Right lobe of liver (tissue), 4 donors: ENCODE measurements at regions not wholly inside any gene's neighbourhood (a gene's known extent, or its start where the extent isn't known, plus 50 kb on each side); places are given as distances from the start of the nearest gene placed in this dataset.

Source experiments
- CTCF ChIP-seq, 4 donors: fragments of 200-600 bp in 3 of 4; fragments of 450-650 bp in 1 of 4; IDR thresholded peaks; one replicate each; pipeline versions ENCODE4 v1.5.1 to v1.8.0; 2016 to 2022; ENCODE audit warnings: antibody characterized with exemption in 4 of 4, mild to moderate bottlenecking in 2 of 4
- POLR2A ChIP-seq: fragments of 450-650 bp; IDR thresholded peaks from one replicate; pipeline ENCODE4 v1.6.1; 2017; ENCODE audit warnings: antibody characterized with exemption, mild to moderate bottlenecking
- donor health status: DM: no; HTN: no; CAD: no.
- donor health status: DM: no; HTN: no; CAD: no.
- donor health status: DM: no; HTN: yes; CAD: no.

GRCh38 chr15:95085056-95085455, 853.7 kb downstream of the MCTP2 start:
- no peak for TF ChIP-seq CTCF (IDR thresholded peaks at IDR 0.05)
- TF ChIP-seq POLR2A: no peak
